A549 (cell line): ENCODE measurements at regions not wholly inside any gene's neighbourhood (a gene's known extent, or its start where the extent isn't known, plus 50 kb on each side); places are given as distances from the start of the nearest gene placed in this dataset.

Experiments
- CBX2 ChIP-seq: fragments of 200-600 bp; sonication (generic); IDR thresholded peaks from 2 replicates; pipeline ENCODE4 v1.6.1; 2016; ENCODE audit warnings: low read depth, mild to moderate bottlenecking, borderline replicate concordance
- CBX8 ChIP-seq: fragments of 200-600 bp; sonication (generic); IDR thresholded peaks from 2 replicates; pipeline ENCODE4 v1.6.1; 2016
- CEBPB ChIP-seq, 2 experiments: fragments of >200 bp in 1 of 2; sonication (Bioruptor Twin) in 1 of 2; formaldehyde crosslinking in 1 of 2; IDR thresholded peaks; 2 replicates each; pipeline ENCODE4 v1.6.1; 2012 to 2016
- EP300 ChIP-seq, 2 experiments: fragments of >200 bp; sonication (Bioruptor Twin); formaldehyde crosslinking; IDR thresholded peaks; 2 replicates in 1 of 2; 3 replicates in 1 of 2; pipeline ENCODE4 v1.6.1; 2016 to 2017
- HOXB13 ChIP-seq: fragments of 250-450 bp; sonication (Bioruptor Pico); IDR thresholded peaks from 2 replicates; pipeline ENCODE4 v1.5.0; 2020; ENCODE audit warnings: low read depth, mild to moderate bottlenecking, moderate library complexity
- POLR2A ChIP-seq: IDR thresholded peaks from 2 replicates; pipeline ENCODE4 v1.6.1; 2012; ENCODE audit warnings: mild to moderate bottlenecking, low read length
- RCOR1 ChIP-seq: fragments of 150-350 bp; IDR thresholded peaks from 2 replicates; pipeline ENCODE4 v1.6.1; 2014; ENCODE audit warnings: antibody characterized with exemption, low read length, low read depth
- TF ChIP-seq, protein P1 (sequence below): fragments of >200 bp; sonication (Bioruptor Twin); formaldehyde crosslinking; IDR thresholded peaks from 3 replicates; pipeline ENCODE4 v1.5.1; 2016

DNA sequence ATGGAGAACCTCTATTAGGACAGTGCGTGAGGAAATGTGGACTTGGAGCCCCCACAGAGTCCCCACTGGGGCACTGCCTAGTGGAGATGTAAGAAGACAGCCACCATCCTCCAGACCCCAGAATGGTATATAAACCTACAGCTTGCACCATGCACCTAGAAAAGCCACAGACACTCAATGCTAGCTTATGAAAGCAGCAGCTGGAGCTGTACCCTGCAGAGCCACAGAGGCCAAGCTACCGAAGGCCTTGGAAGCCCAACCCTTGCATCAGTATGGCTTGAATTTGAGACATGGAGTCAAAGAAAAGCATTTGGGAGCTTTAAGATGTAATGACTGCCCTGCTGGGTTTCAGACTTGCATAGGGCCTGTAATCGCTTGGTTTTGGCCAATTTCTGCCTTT, 361.3 kb downstream of the ZNF248 start:
- no peak for TF ChIP-seq POLR2A
- TF ChIP-seq, protein P1, sequence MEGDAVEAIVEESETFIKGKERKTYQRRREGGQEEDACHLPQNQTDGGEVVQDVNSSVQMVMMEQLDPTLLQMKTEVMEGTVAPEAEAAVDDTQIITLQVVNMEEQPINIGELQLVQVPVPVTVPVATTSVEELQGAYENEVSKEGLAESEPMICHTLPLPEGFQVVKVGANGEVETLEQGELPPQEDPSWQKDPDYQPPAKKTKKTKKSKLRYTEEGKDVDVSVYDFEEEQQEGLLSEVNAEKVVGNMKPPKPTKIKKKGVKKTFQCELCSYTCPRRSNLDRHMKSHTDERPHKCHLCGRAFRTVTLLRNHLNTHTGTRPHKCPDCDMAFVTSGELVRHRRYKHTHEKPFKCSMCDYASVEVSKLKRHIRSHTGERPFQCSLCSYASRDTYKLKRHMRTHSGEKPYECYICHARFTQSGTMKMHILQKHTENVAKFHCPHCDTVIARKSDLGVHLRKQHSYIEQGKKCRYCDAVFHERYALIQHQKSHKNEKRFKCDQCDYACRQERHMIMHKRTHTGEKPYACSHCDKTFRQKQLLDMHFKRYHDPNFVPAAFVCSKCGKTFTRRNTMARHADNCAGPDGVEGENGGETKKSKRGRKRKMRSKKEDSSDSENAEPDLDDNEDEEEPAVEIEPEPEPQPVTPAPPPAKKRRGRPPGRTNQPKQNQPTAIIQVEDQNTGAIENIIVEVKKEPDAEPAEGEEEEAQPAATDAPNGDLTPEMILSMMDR: no peak
- no peak for TF ChIP-seq RCOR1
- TF ChIP-seq CBX8: no peak
- no peak for TF ChIP-seq EP300 (IDR thresholded peaks at IDR 0.05)
- no peak for TF ChIP-seq CEBPB (IDR thresholded peaks at IDR 0.05)
- TF ChIP-seq CBX2: no peak
- TF ChIP-seq HOXB13 (CRISPR knock-in tag): no peak
